ENCODE measurements at regions not wholly inside any gene's neighbourhood (a gene's known extent, or its start where the extent isn't known, plus 50 kb on each side); places are given as distances from the start of the nearest gene placed in this dataset.

- Histone ChIP-seq H4K91ac (ENCODE audit: low read depth, low read length, poor library complexity) (no peak overlapping the region), H4K8ac (ENCODE audit: low read depth, low read length) (no peak overlapping the region), H2BK15ac (ENCODE audit: low read length) (no peak overlapping the region), H3K27ac (replicated peaks; ENCODE audit: low read length) (no peak overlapping the region), H3K9me3 (replicated peaks in 1 of 2; ENCODE audit: control insufficient read depth in 2 of 2, insufficient read depth in 1 of 2, low read depth in 1 of 2, low read length in 2 of 2) (no peaks in the 10 kb centered on the region), H2BK12ac (ENCODE audit: low read length) (no peak overlapping the region), H2AFZ (ENCODE audit: low read length) (no peak overlapping the region), H3K4me2 (ENCODE audit: insufficient read depth, low read length, poor library complexity, severe bottlenecking) (no peak overlapping the region), H3K18ac (ENCODE audit: low read length) (no peak overlapping the region), H2BK120ac (ENCODE audit: low read depth, low read length) (no peak overlapping the region), H3K14ac (ENCODE audit: low read length) (no peak overlapping the region), H3K79me1 (ENCODE audit: low read depth, low read length) (no peaks in the 10 kb centered on the region), H3K27me3 (ENCODE audit: control insufficient read depth in 3 of 3, insufficient read depth in 3 of 3, low read depth in 1 of 3, low read length in 3 of 3) (no peaks in the 10 kb centered on the region), H3K4me1 (ENCODE audit: control insufficient read depth in 2 of 2, insufficient read depth in 1 of 2, low read depth in 1 of 2, low read length in 2 of 2) (peaks cover 0 to 3% of the 10 kb centered on the region in 2 donors), H3K4ac (ENCODE audit: low read length) (no peak overlapping the region), H2AK5ac (ENCODE audit: low read depth, low read length) (no peak overlapping the region), H3K23ac (ENCODE audit: low read depth, low read length, poor library complexity) (no peak overlapping the region), H2BK5ac (ENCODE audit: low read length) (no peak overlapping the region), H3K4me3 (ENCODE audit: low read length in 2 of 2) (no peak overlapping the region), H3K36me3 (replicated peaks in 1 of 2; ENCODE audit: control insufficient read depth in 2 of 2, insufficient read depth in 2 of 2, low read length in 2 of 2) (no peaks in the 10 kb centered on the region), H3K9ac (ENCODE audit: low read depth, low read length, poor library complexity) (no peak overlapping the region)
- no peak for DNase-seq (ENCODE audit: low spot score)
- WGBS, 2 donors (ENCODE audit: extremely low coverage in 2 of 2, insufficient read length in 2 of 2, insufficient replicate concordance in 1 of 2): no CpG with 5 or more reads among the region's 1 CpG
These were observed 78.3 kb upstream of the KCTD3 start for GRCh38 chr1:215488850-215489249.

GRCh38 chr1:215489771-215490565, 77.1 kb upstream of the KCTD3 start:
- Histone ChIP-seq H3K9ac (ENCODE audit: low read depth, low read length, poor library complexity) (no peak overlapping the region), H4K8ac (ENCODE audit: low read depth, low read length) (no peak overlapping the region), H3K79me1 (ENCODE audit: low read depth, low read length) (no peaks in the 10 kb centered on the region), H3K27ac (replicated peaks; ENCODE audit: low read length) (no peak overlapping the region), H3K27me3 (ENCODE audit: control insufficient read depth in 3 of 3, insufficient read depth in 3 of 3, low read depth in 1 of 3, low read length in 3 of 3) (no peaks in the 10 kb centered on the region), H2BK12ac (ENCODE audit: low read length) (no peak overlapping the region), H3K18ac (ENCODE audit: low read length) (no peak overlapping the region), H3K4me1 (ENCODE audit: control insufficient read depth in 2 of 2, insufficient read depth in 1 of 2, low read depth in 1 of 2, low read length in 2 of 2) (no peaks in the 10 kb centered on the region), H4K91ac (ENCODE audit: low read depth, low read length, poor library complexity) (no peak overlapping the region), H3K9me3 (replicated peaks in 1 of 2; ENCODE audit: control insufficient read depth in 2 of 2, insufficient read depth in 1 of 2, low read depth in 1 of 2, low read length in 2 of 2) (no peaks in the 10 kb centered on the region), H3K4me2 (ENCODE audit: insufficient read depth, low read length, poor library complexity, severe bottlenecking) (no peak overlapping the region), H3K4ac (ENCODE audit: low read length) (no peak overlapping the region), H2AK5ac (ENCODE audit: low read depth, low read length) (no peak overlapping the region), H3K36me3 (replicated peaks in 1 of 2; ENCODE audit: control insufficient read depth in 2 of 2, insufficient read depth in 2 of 2, low read length in 2 of 2) (no peaks in the 10 kb centered on the region), H3K4me3 (ENCODE audit: low read length in 2 of 2) (no peak overlapping the region), H2BK15ac (ENCODE audit: low read length) (no peak overlapping the region), H3K14ac (ENCODE audit: low read length) (no peak overlapping the region), H2BK120ac (ENCODE audit: low read depth, low read length) (no peak overlapping the region), H3K23ac (ENCODE audit: low read depth, low read length, poor library complexity) (no peak overlapping the region), H2BK5ac (ENCODE audit: low read length) (no peak overlapping the region), H2AFZ (ENCODE audit: low read length) (no peak overlapping the region)
- DNase-seq (ENCODE audit: low spot score): no peak
- no CpG with 5 or more reads among the region's 3 CpGs for WGBS, 2 donors (ENCODE audit: extremely low coverage in 2 of 2, insufficient read length in 2 of 2, insufficient replicate concordance in 1 of 2)

- Histone ChIP-seq H3K27me3 (ENCODE audit: control insufficient read depth in 3 of 3, insufficient read depth in 3 of 3, low read depth in 1 of 3, low read length in 3 of 3) (no peaks in the 10 kb centered on the region), H3K4me3 (ENCODE audit: low read length in 2 of 2) (no peak overlapping the region), H4K91ac (ENCODE audit: low read depth, low read length, poor library complexity) (no peak overlapping the region), H3K4me2 (ENCODE audit: insufficient read depth, low read length, poor library complexity, severe bottlenecking) (no peak overlapping the region), H3K14ac (ENCODE audit: low read length) (no peak overlapping the region), H3K9ac (ENCODE audit: low read depth, low read length, poor library complexity) (no peak overlapping the region), H2BK15ac (ENCODE audit: low read length) (no peak overlapping the region), H2AFZ (ENCODE audit: low read length) (peak overlapping the region; percentile 13), H2BK5ac (ENCODE audit: low read length) (no peak overlapping the region), H3K18ac (ENCODE audit: low read length) (no peak overlapping the region), H3K4ac (ENCODE audit: low read length) (no peak overlapping the region), H3K23ac (ENCODE audit: low read depth, low read length, poor library complexity) (no peak overlapping the region), H4K8ac (ENCODE audit: low read depth, low read length) (no peak overlapping the region), H3K4me1 (ENCODE audit: control insufficient read depth in 2 of 2, insufficient read depth in 1 of 2, low read depth in 1 of 2, low read length in 2 of 2) (no peaks in the 10 kb centered on the region), H2AK5ac (ENCODE audit: low read depth, low read length) (no peak overlapping the region), H2BK12ac (ENCODE audit: low read length) (no peak overlapping the region), H3K9me3 (replicated peaks in 1 of 2; ENCODE audit: control insufficient read depth in 2 of 2, insufficient read depth in 1 of 2, low read depth in 1 of 2, low read length in 2 of 2) (no peaks in the 10 kb centered on the region), H3K36me3 (replicated peaks in 1 of 2; ENCODE audit: control insufficient read depth in 2 of 2, insufficient read depth in 2 of 2, low read length in 2 of 2) (no peaks in the 10 kb centered on the region), H2BK120ac (ENCODE audit: low read depth, low read length) (no peak overlapping the region), H3K79me1 (ENCODE audit: low read depth, low read length) (no peaks in the 10 kb centered on the region), H3K27ac (replicated peaks; ENCODE audit: low read length) (no peak overlapping the region)
- peak; percentile 6 for DNase-seq (ENCODE audit: low spot score)
- WGBS, 2 donors (ENCODE audit: extremely low coverage in 2 of 2, insufficient read length in 2 of 2, insufficient replicate concordance in 1 of 2): no CpG with 5 or more reads among the region's 7 CpGs
These were observed 69.6 kb upstream of the KCTD3 start for GRCh38 chr1:215497528-215497927.

- H3K79me1 ChIP-seq (ENCODE audit: low read depth, low read length): no peaks in the 10 kb centered on the region
- no CpG with 5 or more reads among the region's 4 CpGs for WGBS, 2 donors (ENCODE audit: extremely low coverage in 2 of 2, insufficient read length in 2 of 2, insufficient replicate concordance in 1 of 2)
- H3K4me2 ChIP-seq (ENCODE audit: insufficient read depth, low read length, poor library complexity, severe bottlenecking): no peak overlapping the region
- no peak overlapping the region for H3K4me3 ChIP-seq (ENCODE audit: low read length in 2 of 2)
- H2BK12ac ChIP-seq (ENCODE audit: low read length): no peak overlapping the region
- H2BK5ac ChIP-seq (ENCODE audit: low read length): no peak overlapping the region
- H3K9me3 ChIP-seq (replicated peaks in 1 of 2; ENCODE audit: control insufficient read depth in 2 of 2, insufficient read depth in 1 of 2, low read depth in 1 of 2, low read length in 2 of 2): no peaks in the 10 kb centered on the region
- no peak overlapping the region for H3K27ac ChIP-seq (replicated peaks; ENCODE audit: low read length)
- H4K91ac ChIP-seq (ENCODE audit: low read depth, low read length, poor library complexity): no peak overlapping the region
- H3K4ac ChIP-seq (ENCODE audit: low read length): no peak overlapping the region
- H2AK5ac ChIP-seq (ENCODE audit: low read depth, low read length): no peak overlapping the region
- no peaks in the 10 kb centered on the region for H3K4me1 ChIP-seq (ENCODE audit: control insufficient read depth in 2 of 2, insufficient read depth in 1 of 2, low read depth in 1 of 2, low read length in 2 of 2)
- H3K18ac ChIP-seq (ENCODE audit: low read length): no peak overlapping the region
- H3K27me3 ChIP-seq (ENCODE audit: control insufficient read depth in 3 of 3, insufficient read depth in 3 of 3, low read depth in 1 of 3, low read length in 3 of 3): no peaks in the 10 kb centered on the region
- H3K14ac ChIP-seq (ENCODE audit: low read length): no peak overlapping the region
- H2BK120ac ChIP-seq (ENCODE audit: low read depth, low read length): no peak overlapping the region
- no peak for DNase-seq (ENCODE audit: low spot score)
- no peak overlapping the region for H2AFZ ChIP-seq (ENCODE audit: low read length)
- no peak overlapping the region for H3K9ac ChIP-seq (ENCODE audit: low read depth, low read length, poor library complexity)
- no peak overlapping the region for H2BK15ac ChIP-seq (ENCODE audit: low read length)
- H3K36me3 ChIP-seq (replicated peaks in 1 of 2; ENCODE audit: control insufficient read depth in 2 of 2, insufficient read depth in 2 of 2, low read length in 2 of 2): no peaks in the 10 kb centered on the region
- H3K23ac ChIP-seq (ENCODE audit: low read depth, low read length, poor library complexity): no peak overlapping the region
- no peak overlapping the region for H4K8ac ChIP-seq (ENCODE audit: low read depth, low read length)
These were observed 65.6 kb upstream of the KCTD3 start for GRCh38 chr1:215501496-215501895.

Data from neuronal stem cell (in vitro differentiated cells).